KMS-11 (cell line): ENCODE measurements at regions not wholly inside any gene's neighbourhood (a gene's known extent, or its start where the extent isn't known, plus 50 kb on each side); places are given as distances from the start of the nearest gene placed in this dataset.

Experiments
- H2AFZ ChIP-seq: fragments of 200-600 bp; sonication (generic); 2 replicates; pipeline ENCODE4 v1.6.1; 2016; ENCODE audit warnings: antibody characterized with exemption, mixed run types, low read depth
- H3K27ac ChIP-seq: fragments of 200-600 bp; sonication (generic); 2 replicates; pipeline ENCODE4 v1.6.1; 2016; ENCODE audit warnings: mild to moderate bottlenecking, mixed run types
- H3K27me3 ChIP-seq: fragments of 200-600 bp; sonication (generic); 2 replicates; pipeline ENCODE4 v1.6.1; 2017; ENCODE audit warnings: mild to moderate bottlenecking, low read depth, mixed run types, moderate library complexity; ENCODE audit not compliant: insufficient read depth
- H3K36me3 ChIP-seq: fragments of 200-600 bp; sonication (generic); 2 replicates; pipeline ENCODE4 v1.6.1; 2017; ENCODE audit warnings: mild to moderate bottlenecking, mixed run types; ENCODE audit not compliant: insufficient read depth
- H3K4me1 ChIP-seq: fragments of 200-600 bp; sonication (generic); 2 replicates; pipeline ENCODE4 v1.6.1; 2016; ENCODE audit warnings: mild to moderate bottlenecking, low read depth, mixed run types; ENCODE audit not compliant: poor library complexity, severe bottlenecking
- H3K4me2 ChIP-seq: fragments of 200-600 bp; sonication (generic); 2 replicates; pipeline ENCODE4 v1.7.0; 2016; ENCODE audit warnings: mild to moderate bottlenecking, mixed run types
- H3K4me3 ChIP-seq: fragments of 200-600 bp; sonication (generic); IDR thresholded peaks from 2 replicates; pipeline ENCODE4 v1.6.1; 2017; ENCODE audit warnings: low read depth, low read length, mixed read lengths; ENCODE audit not compliant: insufficient read depth
- H3K79me2 ChIP-seq: fragments of 200-600 bp; sonication (generic); 2 replicates; pipeline ENCODE4 v1.6.1; 2016; ENCODE audit warnings: low read depth, mixed run types; ENCODE audit not compliant: insufficient read depth
- H3K9ac ChIP-seq: fragments of 200-600 bp; sonication (generic); 2 replicates; pipeline ENCODE4 v1.6.1; 2016; ENCODE audit warnings: mild to moderate bottlenecking, mixed run types
- H4K20me1 ChIP-seq: fragments of 200-600 bp; sonication (generic); 2 replicates; pipeline ENCODE4 v1.6.1; 2016; ENCODE audit warnings: mild to moderate bottlenecking, mixed run types; ENCODE audit not compliant: insufficient read depth
- CTCF ChIP-seq: fragments of 200-600 bp; sonication (generic); conservative IDR thresholded peaks from 2 replicates; pipeline ENCODE4 v1.6.1; 2017; ENCODE audit warnings: low read depth, mild to moderate bottlenecking, antibody characterized with exemption, low read length, moderate library complexity, mixed read lengths

- no peak overlapping the region for H3K27ac ChIP-seq
- no peaks in the 10 kb centered on the region for H3K4me1 ChIP-seq
- TF ChIP-seq CTCF: no peak
- H3K9ac ChIP-seq: no peak overlapping the region
- H3K4me2 ChIP-seq: no peak overlapping the region
- no peak overlapping the region for H2AFZ ChIP-seq
- no peaks in the 10 kb centered on the region for H3K36me3 ChIP-seq
- H3K4me3 ChIP-seq: no peak overlapping the region
- H3K79me2 ChIP-seq: no peaks in the 10 kb centered on the region
- H4K20me1 ChIP-seq: no peaks in the 10 kb centered on the region
- no peaks in the 10 kb centered on the region for H3K27me3 ChIP-seq
Observed at GRCh38 chr15:88378188-88378637, 89.0 kb downstream of the MRPL46 start.

- no peak overlapping the region for H3K27ac ChIP-seq
- no peak for TF ChIP-seq CTCF
Observed at GRCh38 chr15:88377509-88377908, 89.7 kb downstream of the MRPL46 start.

GRCh38 chr15:88376574-88377174 is 90.5 kb downstream of the MRPL46 start:
- Histone ChIP-seq H3K27ac (no peak overlapping the region), H4K20me1 (no peaks in the 10 kb centered on the region), H3K36me3 (no peaks in the 10 kb centered on the region), H3K79me2 (no peaks in the 10 kb centered on the region), H3K4me2 (no peak overlapping the region), H3K9ac (no peak overlapping the region), H3K4me3 (no peak overlapping the region), H3K4me1 (no peaks in the 10 kb centered on the region), H2AFZ (no peak overlapping the region), H3K27me3 (no peaks in the 10 kb centered on the region)
- no peak for TF ChIP-seq CTCF

More at GRCh38 chr15:88377509-88377908, 89.7 kb downstream of the MRPL46 start:
- Histone ChIP-seq H3K4me3 (no peak overlapping the region), H3K4me2 (no peak overlapping the region), H3K9ac (no peak overlapping the region), H3K36me3 (no peaks in the 10 kb centered on the region), H3K79me2 (no peaks in the 10 kb centered on the region), H2AFZ (no peak overlapping the region), H3K4me1 (no peaks in the 10 kb centered on the region), H3K27me3 (no peaks in the 10 kb centered on the region), H4K20me1 (no peaks in the 10 kb centered on the region)

DNA sequence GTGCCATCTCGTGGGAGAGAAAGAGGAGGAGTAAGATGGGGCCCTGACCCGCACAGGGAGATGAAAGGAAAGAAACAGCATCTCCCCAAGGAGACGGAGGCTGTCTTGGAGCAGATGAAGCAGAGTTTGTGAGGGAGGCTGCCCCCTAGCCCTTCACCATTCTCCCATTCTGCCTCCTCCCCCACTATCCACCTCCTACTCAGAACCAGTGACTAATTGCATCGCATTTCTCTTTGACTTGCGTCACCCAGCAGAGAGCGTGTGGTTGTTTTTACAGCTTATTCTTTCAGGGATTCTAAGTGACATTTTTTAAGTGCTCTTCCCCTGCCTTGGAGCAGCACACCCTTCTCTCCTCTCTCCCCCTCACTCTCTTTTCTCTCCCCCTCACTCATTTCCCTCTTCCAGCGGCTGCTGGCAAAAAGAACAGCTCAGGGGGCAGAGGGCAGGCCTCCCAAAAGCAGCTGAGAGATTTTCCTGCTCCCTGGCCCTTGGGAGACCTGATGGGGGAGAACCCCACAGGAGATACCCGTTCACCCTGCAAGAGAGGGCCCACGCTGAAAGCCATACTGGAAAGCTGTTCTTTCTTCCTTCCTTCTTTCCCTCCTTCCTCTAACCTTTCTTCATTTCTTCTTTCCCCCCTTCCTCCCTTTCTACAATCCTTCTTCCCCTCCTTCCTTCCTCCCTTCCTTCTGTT is 91.8 kb downstream of the MRPL46 start:
- Histone ChIP-seq H3K4me2 (no peak overlapping the region), H3K27ac (no peak overlapping the region), H3K9ac (no peak overlapping the region), H4K20me1 (no peaks in the 10 kb centered on the region), H3K4me3 (no peak overlapping the region), H3K4me1 (no peaks in the 10 kb centered on the region), H3K79me2 (no peaks in the 10 kb centered on the region), H2AFZ (no peak overlapping the region), H3K27me3 (no peaks in the 10 kb centered on the region), H3K36me3 (no peaks in the 10 kb centered on the region)
- TF ChIP-seq CTCF: no peak
